NT2/D1 (cell line): ENCODE measurements at regions not wholly inside any gene's neighbourhood (a gene's known extent, or its start where the extent isn't known, plus 50 kb on each side); places are given as distances from the start of the nearest gene placed in this dataset.

ENCODE experiments used
- DNase-seq: peaks from one replicate; pipeline ENCODE4 v3.0.0-alpha.2; 2011; ENCODE audit warnings: low read depth, low spot score
- H3K27me3 ChIP-seq: 2 replicates; pipeline ENCODE4 v1.6.0; 2011; ENCODE audit warnings: mild to moderate bottlenecking; ENCODE audit not compliant: insufficient read length, insufficient read depth
- H3K36me3 ChIP-seq: 2 replicates; pipeline ENCODE4 v1.6.1; 2011; ENCODE audit warnings: mild to moderate bottlenecking, low read length, mixed read lengths; ENCODE audit not compliant: insufficient read depth, insufficient read length
- H3K4me1 ChIP-seq: 2 replicates; pipeline ENCODE4 v1.5.1; 2011; ENCODE audit not compliant: insufficient read depth, insufficient read length
- H3K4me3 ChIP-seq: 2 replicates; pipeline ENCODE4 v1.5.1; 2011; ENCODE audit warnings: low read depth; ENCODE audit not compliant: insufficient read length
- H3K9ac ChIP-seq: 2 replicates; pipeline ENCODE4 v1.6.0; 2011; ENCODE audit warnings: low read depth; ENCODE audit not compliant: insufficient read length
- H3K9me3 ChIP-seq: 2 replicates; pipeline ENCODE4 v1.5.1; 2011; ENCODE audit warnings: mild to moderate bottlenecking, low read length; ENCODE audit not compliant: insufficient read depth
- SUZ12 ChIP-seq: IDR thresholded peaks from 2 replicates; pipeline ENCODE4 v1.6.1; 2011; ENCODE audit not compliant: insufficient read length, insufficient read depth; ENCODE audit errors: extremely low read depth
- YY1 ChIP-seq: IDR thresholded peaks from 2 replicates; pipeline ENCODE4 v1.6.1; 2011; ENCODE audit not compliant: insufficient read length, insufficient read depth
- ZNF274 ChIP-seq: IDR thresholded peaks from 2 replicates; pipeline ENCODE4 v1.6.1; 2011; ENCODE audit warnings: mild to moderate bottlenecking, low read depth, low read length

DNA sequence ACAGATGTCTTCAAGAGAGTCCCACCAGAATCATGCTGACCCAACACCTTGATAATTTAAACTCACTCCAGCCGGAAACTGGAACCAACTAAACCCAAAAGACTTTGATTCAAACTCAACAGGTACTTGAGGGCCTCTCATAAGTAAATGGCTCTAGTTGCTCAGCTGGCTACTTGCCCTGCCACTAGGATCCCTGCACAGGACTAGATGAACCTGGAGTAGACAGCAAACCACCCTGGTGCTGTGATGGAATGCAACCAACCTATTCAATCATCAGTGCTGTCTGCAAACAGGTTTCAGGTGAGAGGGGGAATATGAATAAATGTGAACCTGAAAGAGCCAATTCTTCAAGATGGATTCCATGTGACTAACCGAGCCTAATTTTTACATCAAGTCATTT lies 216.3 kb downstream of the KATNAL1 start:
- H3K4me3 ChIP-seq = no peak overlapping the region
- no peaks in the 10 kb centered on the region for H3K4me1 ChIP-seq
- no peak overlapping the region for H3K9ac ChIP-seq
- no peaks in the 10 kb centered on the region for H3K27me3 ChIP-seq
- no peak for DNase-seq
- peaks cover 3% of the 10 kb centered on the region; the same call in 1 of the 2 replicates for H3K9me3 ChIP-seq
- H3K36me3 ChIP-seq = no peaks in the 10 kb centered on the region
- TF ChIP-seq YY1 (no peak), SUZ12 (no peak), ZNF274 (no peak)

DNA sequence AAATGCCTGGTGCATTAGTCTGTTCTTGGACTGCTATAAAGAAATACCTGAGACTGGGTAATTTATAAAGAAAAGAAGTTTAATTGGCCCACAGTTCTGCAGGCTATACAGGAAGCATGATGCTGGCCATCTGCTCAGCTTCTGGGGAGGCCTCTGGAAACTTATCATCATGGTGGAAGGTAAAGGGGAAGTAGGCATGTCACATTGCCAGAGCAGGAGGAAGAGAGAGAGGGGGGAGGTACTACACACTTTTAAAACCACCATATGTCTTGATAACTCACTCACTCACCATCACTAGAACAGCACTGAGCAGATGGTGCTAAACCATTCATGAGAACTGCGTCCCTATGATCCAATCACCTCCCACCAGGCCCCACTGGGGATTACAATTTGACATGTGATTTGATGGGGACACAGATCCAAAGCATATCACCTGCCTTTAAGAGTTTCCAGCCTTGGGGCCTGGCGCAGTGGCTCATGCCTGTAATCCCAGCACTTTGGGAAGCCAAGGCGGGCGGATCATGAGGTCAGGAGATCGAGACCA lies 219.0 kb downstream of the KATNAL1 start:
- Histone ChIP-seq H3K36me3 (no peaks in the 10 kb centered on the region), H3K27me3 (no peaks in the 10 kb centered on the region), H3K9me3 (peaks cover 23% of the 10 kb centered on the region), H3K4me3 (no peak overlapping the region), H3K4me1 (no peaks in the 10 kb centered on the region), H3K9ac (no peak overlapping the region)
- DNase-seq = no peak
- TF ChIP-seq ZNF274 = no peak

DNA sequence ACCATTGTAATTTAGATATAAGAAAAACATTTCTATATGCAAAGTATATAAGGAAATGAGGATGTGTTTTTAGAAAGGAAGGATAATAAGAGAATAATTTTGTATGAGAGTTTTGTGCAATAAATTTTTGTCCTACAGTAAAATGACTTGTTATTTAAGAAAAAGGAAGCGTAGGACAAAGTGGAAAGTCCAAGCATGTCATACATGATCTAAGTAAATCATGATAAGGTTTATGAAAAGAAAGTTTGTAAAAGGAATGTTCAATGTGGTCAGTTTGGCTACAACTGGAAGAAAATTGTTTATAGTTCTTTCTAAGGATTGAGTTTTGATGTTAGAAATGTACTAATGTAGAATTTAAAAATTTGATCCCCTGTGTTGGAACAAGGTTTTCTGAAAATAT lies 222.3 kb downstream of the KATNAL1 start:
- no peaks in the 10 kb centered on the region for H3K36me3 ChIP-seq
- H3K4me1 ChIP-seq = no peaks in the 10 kb centered on the region
- H3K9me3 ChIP-seq = peaks cover 23% of the 10 kb centered on the region
- H3K27me3 ChIP-seq = no peaks in the 10 kb centered on the region
- H3K9ac ChIP-seq = no peak overlapping the region
- TF ChIP-seq ZNF274 (no peak), SUZ12 (no peak), YY1 (no peak)
- H3K4me3 ChIP-seq = no peak overlapping the region
- no peak for DNase-seq

DNA sequence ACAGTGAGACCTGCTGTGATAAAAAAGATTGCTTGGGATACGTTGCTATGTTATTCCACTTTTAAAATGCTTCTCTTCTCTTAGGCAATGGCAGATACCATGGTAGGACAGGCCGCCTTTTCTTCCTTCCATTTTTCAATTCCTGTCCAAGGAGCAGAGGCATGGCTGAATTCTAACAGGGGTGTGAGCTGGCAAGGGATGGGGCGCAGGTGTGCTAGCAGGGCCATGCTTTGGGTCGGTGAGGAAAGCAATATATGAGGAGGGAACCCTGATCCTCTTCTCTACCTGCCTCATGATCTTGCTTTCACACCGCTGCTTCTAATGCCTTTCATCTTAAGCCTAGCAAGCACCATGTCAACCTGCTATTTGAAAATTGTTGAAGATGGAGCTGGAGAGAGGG lies 225.0 kb downstream of the KATNAL1 start:
- Histone ChIP-seq H3K27me3 (no peaks in the 10 kb centered on the region), H3K36me3 (no peaks in the 10 kb centered on the region), H3K9me3 (peaks cover 23% of the 10 kb centered on the region), H3K4me1 (peaks cover 1% of the 10 kb centered on the region), H3K9ac (no peak overlapping the region), H3K4me3 (no peak overlapping the region)
- no peak for DNase-seq
- TF ChIP-seq ZNF274 (no peak), SUZ12 (no peak), YY1 (no peak)

DNA sequence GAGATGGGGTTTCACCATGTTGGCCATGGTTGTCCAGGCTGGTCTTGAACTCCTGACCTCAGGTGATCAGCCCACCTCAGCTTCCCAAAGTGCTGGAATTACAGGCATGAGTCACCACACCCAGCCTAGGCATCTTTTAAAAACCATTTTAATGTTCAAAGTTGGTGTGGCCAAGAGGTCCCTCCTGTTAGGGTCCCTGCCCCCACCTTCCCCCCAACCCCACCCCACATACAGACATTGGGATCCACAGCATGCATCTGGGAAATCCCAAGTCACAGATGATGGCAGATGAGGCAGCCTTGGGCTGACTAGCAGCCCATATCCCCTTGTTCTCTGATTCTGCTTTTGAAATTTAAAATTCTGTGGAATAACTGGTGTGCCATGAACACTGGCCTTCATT lies 226.0 kb downstream of the KATNAL1 start:
- Histone ChIP-seq H3K9me3 (peaks cover 23% of the 10 kb centered on the region), H3K36me3 (no peaks in the 10 kb centered on the region), H3K4me1 (peaks cover 1% of the 10 kb centered on the region), H3K4me3 (no peak overlapping the region), H3K27me3 (no peaks in the 10 kb centered on the region), H3K9ac (no peak overlapping the region)
- TF ChIP-seq ZNF274 = no peak
- no peak for TF ChIP-seq YY1
- TF ChIP-seq SUZ12 = no peak
- no peak for DNase-seq

DNA sequence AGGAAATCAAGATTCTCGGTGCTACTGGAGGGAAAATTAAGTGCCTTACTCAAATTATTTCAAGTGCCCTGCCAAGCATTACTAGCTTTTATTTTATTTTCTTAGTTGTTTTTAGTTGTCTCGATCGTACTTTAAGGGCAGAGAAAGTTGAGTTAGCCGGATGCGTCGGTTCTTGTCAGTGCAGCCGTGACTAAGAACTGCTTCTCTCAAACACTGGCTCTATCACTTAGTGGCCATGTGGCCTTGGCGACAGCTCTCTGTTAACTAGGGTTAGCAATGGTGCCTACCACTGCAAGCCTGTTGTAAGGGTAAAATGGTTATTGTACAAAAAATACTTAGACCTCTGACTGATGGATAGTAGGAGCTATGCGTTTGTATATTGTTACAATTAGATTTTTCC lies 227.8 kb downstream of the KATNAL1 start:
- H3K36me3 ChIP-seq = no peaks in the 10 kb centered on the region
- peaks cover 1% of the 10 kb centered on the region for H3K4me1 ChIP-seq
- no peak for DNase-seq
- no peak overlapping the region for H3K9ac ChIP-seq
- H3K27me3 ChIP-seq = no peaks in the 10 kb centered on the region
- H3K4me3 ChIP-seq = no peak overlapping the region
- H3K9me3 ChIP-seq = peaks cover 5% of the 10 kb centered on the region
- no peak for TF ChIP-seq YY1
- no peak for TF ChIP-seq ZNF274
- no peak for TF ChIP-seq SUZ12

DNA sequence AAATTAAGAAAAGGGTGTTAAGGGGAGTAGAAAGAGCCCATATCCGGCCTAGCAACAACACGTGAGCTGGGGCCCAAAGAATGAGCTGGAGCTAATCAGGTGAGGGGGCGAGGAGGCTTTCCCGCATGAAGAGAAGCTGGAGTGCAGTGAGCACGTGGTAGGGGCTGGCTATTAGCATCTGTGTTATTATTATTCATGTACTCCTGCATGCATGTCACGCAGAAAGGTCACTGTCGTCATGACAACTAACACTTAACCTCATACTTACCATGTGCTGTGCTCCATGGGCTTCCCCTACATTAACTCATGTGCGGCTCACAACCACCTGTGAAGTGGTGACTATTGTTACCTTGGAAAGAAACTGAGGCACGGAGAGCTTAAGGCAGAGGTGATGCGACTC lies 227.6 kb upstream of the UBL3 start:
- TF ChIP-seq SUZ12 (no peak), YY1 (no peak), ZNF274 (no peak)
- H3K9me3 ChIP-seq = no peaks in the 10 kb centered on the region; the same call in 1 of the 2 replicates
- H3K4me1 ChIP-seq = peaks cover 1% of the 10 kb centered on the region
- DNase-seq = no peak
- no peaks in the 10 kb centered on the region for H3K27me3 ChIP-seq
- no peak overlapping the region for H3K4me3 ChIP-seq
- H3K36me3 ChIP-seq = no peaks in the 10 kb centered on the region
- no peak overlapping the region for H3K9ac ChIP-seq
